ENCODE measurements at regions not wholly inside any gene's neighbourhood (a gene's known extent, or its start where the extent isn't known, plus 50 kb on each side); places are given as distances from the start of the nearest gene placed in this dataset.

DNA sequence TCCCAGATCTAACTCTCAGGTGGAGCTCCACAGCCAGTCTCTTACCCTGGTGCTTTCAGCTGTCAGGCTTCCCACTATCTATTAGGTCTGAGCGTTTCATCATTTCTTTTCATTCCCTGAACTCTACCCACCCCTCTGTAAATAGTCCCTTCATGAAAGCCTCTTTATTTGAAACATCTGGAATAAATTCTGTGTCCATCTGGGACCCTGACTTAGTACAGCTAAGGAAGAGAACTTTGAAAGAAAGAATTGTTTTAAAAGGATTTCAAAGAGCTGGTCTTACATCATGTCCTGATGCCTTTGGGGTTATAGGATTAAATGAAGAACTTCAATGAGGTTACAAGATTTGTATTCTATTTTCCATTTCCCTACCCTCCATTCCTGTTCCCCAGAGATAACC, 388.5 kb upstream of the CA10 start:
- no peaks in the 10 kb centered on the region for H3F3A ChIP-seq (ENCODE audit: insufficient read depth, low read length)

DNA sequence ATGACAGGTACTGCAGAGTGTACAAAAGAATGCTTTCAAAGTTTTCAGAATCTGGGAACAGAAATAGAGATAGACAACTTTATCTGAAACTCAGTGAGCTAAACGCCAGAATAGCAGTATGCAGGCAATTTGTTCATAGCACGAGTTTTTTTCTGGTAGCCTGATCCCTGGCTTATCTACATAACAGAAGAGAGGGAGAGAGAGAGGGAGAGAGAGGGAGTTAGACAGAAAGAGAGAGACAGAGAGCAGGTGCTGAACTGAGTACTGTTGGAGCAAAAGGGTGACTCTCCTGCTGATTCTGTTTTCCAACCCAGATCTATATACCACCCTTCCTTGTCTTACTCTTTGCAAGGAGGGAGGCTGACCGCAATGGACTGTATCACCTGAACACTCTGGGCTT, 388.0 kb upstream of the CA10 start:
- H3K4me3 ChIP-seq (ENCODE audit: low read depth, low read length, poor library complexity, severe bottlenecking) = no peak overlapping the region
- no peaks in the 10 kb centered on the region for H3K9me3 ChIP-seq (ENCODE audit: low read length)
- H4K20me1 ChIP-seq (ENCODE audit: insufficient read depth, low read length) = no peaks in the 10 kb centered on the region
- no peaks in the 10 kb centered on the region for H3K4me1 ChIP-seq (ENCODE audit: insufficient read depth, low read length, severe bottlenecking)
- TF ChIP-seq, protein P1, sequence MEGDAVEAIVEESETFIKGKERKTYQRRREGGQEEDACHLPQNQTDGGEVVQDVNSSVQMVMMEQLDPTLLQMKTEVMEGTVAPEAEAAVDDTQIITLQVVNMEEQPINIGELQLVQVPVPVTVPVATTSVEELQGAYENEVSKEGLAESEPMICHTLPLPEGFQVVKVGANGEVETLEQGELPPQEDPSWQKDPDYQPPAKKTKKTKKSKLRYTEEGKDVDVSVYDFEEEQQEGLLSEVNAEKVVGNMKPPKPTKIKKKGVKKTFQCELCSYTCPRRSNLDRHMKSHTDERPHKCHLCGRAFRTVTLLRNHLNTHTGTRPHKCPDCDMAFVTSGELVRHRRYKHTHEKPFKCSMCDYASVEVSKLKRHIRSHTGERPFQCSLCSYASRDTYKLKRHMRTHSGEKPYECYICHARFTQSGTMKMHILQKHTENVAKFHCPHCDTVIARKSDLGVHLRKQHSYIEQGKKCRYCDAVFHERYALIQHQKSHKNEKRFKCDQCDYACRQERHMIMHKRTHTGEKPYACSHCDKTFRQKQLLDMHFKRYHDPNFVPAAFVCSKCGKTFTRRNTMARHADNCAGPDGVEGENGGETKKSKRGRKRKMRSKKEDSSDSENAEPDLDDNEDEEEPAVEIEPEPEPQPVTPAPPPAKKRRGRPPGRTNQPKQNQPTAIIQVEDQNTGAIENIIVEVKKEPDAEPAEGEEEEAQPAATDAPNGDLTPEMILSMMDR (IDR thresholded peaks at IDR 0.05; ENCODE audit: low read length) = no peak
- TF ChIP-seq EZH2 (IDR thresholded peaks at IDR 0.05; ENCODE audit: borderline replicate concordance, low read length) = no peak
- H3K36me3 ChIP-seq (ENCODE audit: insufficient read depth, low read length) = no peaks in the 10 kb centered on the region
- H3K9me2 ChIP-seq (ENCODE audit: low read depth, low read length) = no peaks in the 10 kb centered on the region
- no peaks in the 10 kb centered on the region for H3K79me2 ChIP-seq (ENCODE audit: insufficient read depth, low read length)
- H3F3A ChIP-seq (ENCODE audit: insufficient read depth, low read length) = no peaks in the 10 kb centered on the region
- no peaks in the 10 kb centered on the region for H3K27me3 ChIP-seq (ENCODE audit: insufficient read depth, low read length)
- H3K27ac ChIP-seq (ENCODE audit: low read depth, low read length, poor library complexity, severe bottlenecking) = no peak overlapping the region
- no peak overlapping the region for H3K9ac ChIP-seq (ENCODE audit: low read length)
- H2AFZ ChIP-seq (ENCODE audit: low read length) = no peak overlapping the region
- H3K4me2 ChIP-seq (ENCODE audit: low read length) = no peak overlapping the region

More for the DNA sequence above, 388.5 kb upstream of the CA10 start:
- Histone ChIP-seq H3K9me2 (ENCODE audit: low read depth, low read length) (no peaks in the 10 kb centered on the region), H3K27me3 (ENCODE audit: insufficient read depth, low read length) (no peaks in the 10 kb centered on the region), H3K79me2 (ENCODE audit: insufficient read depth, low read length) (no peaks in the 10 kb centered on the region), H4K20me1 (ENCODE audit: insufficient read depth, low read length) (no peaks in the 10 kb centered on the region), H3K4me3 (ENCODE audit: low read depth, low read length, poor library complexity, severe bottlenecking) (no peak overlapping the region), H3K9me3 (ENCODE audit: low read length) (no peaks in the 10 kb centered on the region), H2AFZ (ENCODE audit: low read length) (no peak overlapping the region), H3K9ac (ENCODE audit: low read length) (no peak overlapping the region), H3K4me2 (ENCODE audit: low read length) (no peak overlapping the region), H3K4me1 (ENCODE audit: insufficient read depth, low read length, severe bottlenecking) (no peaks in the 10 kb centered on the region), H3K27ac (ENCODE audit: low read depth, low read length, poor library complexity, severe bottlenecking) (no peak overlapping the region), H3K36me3 (ENCODE audit: insufficient read depth, low read length) (no peaks in the 10 kb centered on the region)
- TF ChIP-seq, protein P1 (IDR thresholded peaks at IDR 0.05; ENCODE audit: low read length) = no peak
- no peak for TF ChIP-seq EZH2 (IDR thresholded peaks at IDR 0.05; ENCODE audit: borderline replicate concordance, low read length)

DNA sequence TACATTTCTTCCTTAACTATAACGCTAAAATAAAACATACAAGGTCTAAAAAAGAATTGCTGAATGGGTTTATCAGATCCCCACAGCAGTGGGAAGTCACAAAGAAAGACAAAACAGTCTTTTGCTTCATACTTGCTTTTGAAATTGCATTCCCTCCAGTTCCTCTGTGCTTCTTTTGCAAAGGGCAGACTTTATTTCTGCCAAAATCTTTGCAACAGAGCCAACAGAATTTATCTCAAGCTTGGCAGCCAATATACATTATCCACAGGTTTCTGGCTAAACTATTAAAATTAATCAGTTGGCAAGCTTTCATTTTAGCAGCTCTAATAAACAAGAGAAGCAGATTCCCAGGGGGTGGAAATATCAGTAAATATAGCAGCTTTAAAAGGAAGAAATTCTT, 378.9 kb upstream of the CA10 start:
- H3K27me3 ChIP-seq (ENCODE audit: insufficient read depth, low read length) = no peaks in the 10 kb centered on the region
- H3K9ac ChIP-seq (ENCODE audit: low read length) = no peak overlapping the region
- H4K20me1 ChIP-seq (ENCODE audit: insufficient read depth, low read length) = no peaks in the 10 kb centered on the region
- TF ChIP-seq EZH2 (IDR thresholded peaks at IDR 0.05; ENCODE audit: borderline replicate concordance, low read length) = no peak
- TF ChIP-seq, protein P1 (IDR thresholded peaks at IDR 0.05; ENCODE audit: low read length) = no peak
- H3K4me2 ChIP-seq (ENCODE audit: low read length) = no peak overlapping the region
- no peak overlapping the region for H2AFZ ChIP-seq (ENCODE audit: low read length)
- H3K9me3 ChIP-seq (ENCODE audit: low read length) = no peaks in the 10 kb centered on the region
- H3K4me1 ChIP-seq (ENCODE audit: insufficient read depth, low read length, severe bottlenecking) = no peaks in the 10 kb centered on the region
- H3K9me2 ChIP-seq (ENCODE audit: low read depth, low read length) = no peaks in the 10 kb centered on the region
- no peaks in the 10 kb centered on the region for H3K36me3 ChIP-seq (ENCODE audit: insufficient read depth, low read length)
- H3K79me2 ChIP-seq (ENCODE audit: insufficient read depth, low read length) = no peaks in the 10 kb centered on the region
- no peaks in the 10 kb centered on the region for H3F3A ChIP-seq (ENCODE audit: insufficient read depth, low read length)
- H3K4me3 ChIP-seq (ENCODE audit: low read depth, low read length, poor library complexity, severe bottlenecking) = no peak overlapping the region
- no peak overlapping the region for H3K27ac ChIP-seq (ENCODE audit: low read depth, low read length, poor library complexity, severe bottlenecking)

Measured in OCI-LY1 (cell line).